ENCODE measurements at regions not wholly inside any gene's neighbourhood (a gene's known extent, or its start where the extent isn't known, plus 50 kb on each side); places are given as distances from the start of the nearest gene placed in this dataset.

DNA sequence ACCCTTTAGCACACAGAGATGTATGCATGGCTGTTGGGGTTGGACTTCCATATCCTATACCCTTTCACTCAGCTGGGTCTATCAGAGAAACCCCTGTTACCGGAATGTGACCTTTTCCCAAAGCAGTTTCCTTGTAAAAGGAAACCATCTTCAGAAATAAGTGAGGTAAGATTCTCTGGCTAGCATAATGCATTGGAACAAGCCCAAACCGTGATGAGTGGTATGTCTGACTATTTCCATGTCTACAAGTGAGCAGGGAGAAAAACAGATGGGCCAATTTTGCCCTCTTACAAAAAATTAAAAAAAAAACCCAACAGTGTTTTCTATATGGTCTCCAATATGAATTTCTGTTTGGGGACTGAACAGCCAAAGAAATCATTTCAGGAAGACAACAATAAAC, 283.9 kb downstream of the SMARCA1 start:
- DNase-seq (ENCODE audit: low spot score) (no peak), ATAC-seq (no peak)
- H3K27ac Mint-ChIP-seq, result no peak overlapping the region
- H3K4me3 Mint-ChIP-seq, result no peak overlapping the region
- H3K27me3 Mint-ChIP-seq, result peaks cover 0 to 19% of the 10 kb centered on the region in 2 donors
- H3K36me3 Mint-ChIP-seq, result no peaks in the 10 kb centered on the region
- H3K9me3 Mint-ChIP-seq, result peaks cover 5% of the 10 kb centered on the region
- H3K4me1 Mint-ChIP-seq (ENCODE audit: low read depth in 2 of 2), result no peaks in the 10 kb centered on the region

- Mint-ChIP-seq H3K36me3 (no peaks in the 10 kb centered on the region), H3K27ac (no peak overlapping the region), H3K9me3 (no peaks in the 10 kb centered on the region), H3K4me3 (no peak overlapping the region), H3K4me1 (ENCODE audit: low read depth in 2 of 2) (no peaks in the 10 kb centered on the region), H3K27me3 (peaks cover 0 to 19% of the 10 kb centered on the region in 2 donors)
- no peak for ATAC-seq
- DNase-seq (ENCODE audit: low spot score), result no peak
Observed at GRCh38 chrX:129238011-129238410, 285.3 kb downstream of the SMARCA1 start.

DNA sequence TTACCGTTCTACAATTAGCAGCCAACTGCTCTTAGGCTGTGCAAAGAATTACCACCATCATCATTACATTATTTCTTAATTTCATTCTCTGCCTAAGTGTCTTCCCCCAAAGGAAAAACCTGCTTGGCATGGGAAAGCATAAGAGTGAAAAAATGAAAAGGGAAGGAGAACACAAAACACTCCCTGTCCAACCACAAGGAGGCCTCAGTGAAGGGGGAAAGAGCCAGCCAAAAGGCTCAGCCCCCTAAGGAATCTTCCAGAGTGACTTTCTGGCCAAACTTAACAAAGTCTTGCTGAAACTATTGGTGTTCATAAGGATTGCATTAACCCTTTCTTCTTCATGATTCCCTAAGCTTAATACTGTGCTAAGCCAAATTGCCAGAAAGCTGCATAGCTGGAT, 287.4 kb downstream of the SMARCA1 start:
- no peak for ATAC-seq
- no peak overlapping the region for H3K27ac Mint-ChIP-seq
- H3K9me3 Mint-ChIP-seq, result no peaks in the 10 kb centered on the region
- H3K4me1 Mint-ChIP-seq (ENCODE audit: low read depth in 2 of 2), result no peaks in the 10 kb centered on the region
- H3K36me3 Mint-ChIP-seq, result no peaks in the 10 kb centered on the region
- DNase-seq (ENCODE audit: low spot score), result no peak
- peaks cover 0 to 19% of the 10 kb centered on the region in 2 donors for H3K27me3 Mint-ChIP-seq
- H3K4me3 Mint-ChIP-seq, result no peak overlapping the region

DNA sequence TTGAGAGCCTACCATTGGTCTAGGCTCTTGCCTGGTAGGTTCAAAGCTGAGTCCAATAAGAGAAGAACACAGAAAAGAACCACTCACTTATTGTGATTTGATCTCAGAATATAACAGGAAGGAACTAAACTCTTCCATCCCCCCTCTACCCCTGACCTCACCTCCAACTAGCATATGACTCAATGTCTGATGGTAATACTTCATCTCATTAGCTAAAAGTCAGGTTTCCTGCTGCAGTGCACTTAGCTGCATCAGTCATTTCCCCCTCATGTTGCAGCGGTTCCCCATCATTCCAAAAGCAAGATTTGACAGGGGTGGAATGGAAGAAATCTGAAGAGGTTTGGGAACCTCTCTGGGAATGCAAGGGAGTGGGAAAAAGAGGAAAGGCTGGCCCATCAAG, 289.5 kb downstream of the SMARCA1 start:
- Mint-ChIP-seq H3K27ac (no peak overlapping the region), H3K4me1 (ENCODE audit: low read depth in 2 of 2) (no peaks in the 10 kb centered on the region), H3K9me3 (no peaks in the 10 kb centered on the region), H3K4me3 (no peak overlapping the region), H3K27me3 (peaks cover 0 to 15% of the 10 kb centered on the region in 2 donors), H3K36me3 (no peaks in the 10 kb centered on the region)
- no peak for ATAC-seq
- no peak for DNase-seq (ENCODE audit: low spot score)

GRCh38 chrX:129230850-129231512, 292.3 kb downstream of the SMARCA1 start:
- H3K9me3 Mint-ChIP-seq, result no peaks in the 10 kb centered on the region
- no peak overlapping the region for H3K4me3 Mint-ChIP-seq
- no peaks in the 10 kb centered on the region for H3K36me3 Mint-ChIP-seq
- no peak overlapping the region for H3K27ac Mint-ChIP-seq
- peaks cover 0 to 9% of the 10 kb centered on the region in 2 donors for H3K27me3 Mint-ChIP-seq
- ATAC-seq, result no peak
- no peak for DNase-seq (ENCODE audit: low spot score)
- H3K4me1 Mint-ChIP-seq (ENCODE audit: low read depth in 2 of 2), result no peaks in the 10 kb centered on the region

DNA sequence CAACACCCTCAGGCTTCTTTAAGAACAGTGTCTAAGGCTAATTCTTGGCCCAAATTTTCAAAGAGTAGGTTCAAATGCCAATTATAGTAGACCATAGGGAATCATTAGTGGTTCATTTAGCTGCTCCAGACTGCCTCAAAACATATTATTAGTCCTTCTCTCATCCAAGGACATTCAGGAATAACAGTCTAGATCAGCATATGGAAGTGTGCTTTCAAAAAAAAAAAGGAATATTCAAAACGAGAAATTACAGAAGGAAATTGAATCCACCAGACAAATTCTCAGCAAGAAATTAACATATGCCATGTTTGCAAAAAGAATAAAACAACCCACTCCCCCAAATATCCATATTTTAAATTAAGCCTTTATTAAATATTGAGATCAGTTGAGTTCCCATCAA, 293.1 kb downstream of the SMARCA1 start:
- Mint-ChIP-seq H3K4me3 (no peak overlapping the region), H3K9me3 (no peaks in the 10 kb centered on the region), H3K27me3 (peaks cover 0 to 15% of the 10 kb centered on the region in 2 donors), H3K27ac (no peak overlapping the region), H3K36me3 (no peaks in the 10 kb centered on the region), H3K4me1 (ENCODE audit: low read depth in 2 of 2) (no peaks in the 10 kb centered on the region)
- DNase-seq (ENCODE audit: low spot score) (no peak), ATAC-seq (no peak)

DNA sequence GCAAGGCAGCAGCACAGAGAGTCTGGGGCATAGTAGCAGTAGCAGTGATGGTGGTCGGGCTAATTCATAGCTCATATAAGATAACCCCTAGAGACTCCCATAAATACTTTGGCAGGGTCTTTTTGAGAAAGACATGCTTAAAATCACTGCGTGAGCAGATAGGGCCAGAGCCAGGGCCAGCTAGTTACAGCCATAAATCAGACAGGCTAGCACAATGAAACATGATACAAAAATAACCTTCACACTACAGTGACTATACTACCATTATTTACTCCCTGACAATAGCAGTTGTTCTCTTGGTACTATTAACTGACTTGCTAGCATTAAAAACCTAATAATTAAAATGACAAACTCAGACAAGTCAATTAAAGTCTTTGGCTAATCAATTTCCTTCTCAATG, 295.9 kb downstream of the SMARCA1 start:
- ATAC-seq (no peak), DNase-seq (ENCODE audit: low spot score) (no peak)
- peaks cover 0 to 7% of the 10 kb centered on the region in 2 donors for H3K27me3 Mint-ChIP-seq
- no peaks in the 10 kb centered on the region for H3K36me3 Mint-ChIP-seq
- no peaks in the 10 kb centered on the region for H3K4me1 Mint-ChIP-seq (ENCODE audit: low read depth in 2 of 2)
- no peaks in the 10 kb centered on the region for H3K9me3 Mint-ChIP-seq
- H3K27ac Mint-ChIP-seq, result no peak overlapping the region
- no peak overlapping the region for H3K4me3 Mint-ChIP-seq

- Mint-ChIP-seq H3K9me3 (no peaks in the 10 kb centered on the region), H3K27me3 (peaks cover 0 to 4% of the 10 kb centered on the region in 2 donors)
- DNase-seq (ENCODE audit: low spot score), result no peak
Observed at GRCh38 chrX:129193357-129193756, 329.9 kb downstream of the SMARCA1 start.

DNA sequence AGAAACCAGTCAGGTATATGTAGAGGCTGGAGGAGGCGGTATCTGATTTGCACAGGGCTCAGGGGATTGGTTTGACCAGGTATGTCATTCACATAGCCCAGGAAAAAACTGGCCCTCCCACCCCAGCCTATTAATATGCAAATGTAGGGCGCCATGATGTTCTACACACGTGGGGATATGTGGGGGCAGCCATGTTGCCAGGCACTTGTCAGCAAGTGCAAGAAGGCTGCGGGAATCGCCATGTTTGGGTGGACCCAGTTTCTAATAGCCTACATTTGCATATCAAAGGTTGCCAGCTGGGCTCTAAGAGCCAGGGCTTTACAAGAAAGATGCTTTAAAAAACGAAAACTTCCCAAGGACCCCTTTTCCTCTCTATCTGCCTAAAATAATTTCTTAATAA, 335.1 kb downstream of the SMARCA1 start:
- no peak overlapping the region for H3K4me3 Mint-ChIP-seq
- no peak overlapping the region for H3K27ac Mint-ChIP-seq
- H3K36me3 Mint-ChIP-seq, result no peaks in the 10 kb centered on the region
- H3K4me1 Mint-ChIP-seq (ENCODE audit: low read depth in 2 of 2), result no peaks in the 10 kb centered on the region
- peaks cover 0 to 11% of the 10 kb centered on the region in 2 donors for H3K27me3 Mint-ChIP-seq
- no peaks in the 10 kb centered on the region for H3K9me3 Mint-ChIP-seq
- DNase-seq (ENCODE audit: low spot score) (no peak), ATAC-seq (no peak)

More at GRCh38 chrX:129193357-129193756, 329.9 kb downstream of the SMARCA1 start:
- Mint-ChIP-seq H3K4me3 (no peak overlapping the region), H3K36me3 (no peaks in the 10 kb centered on the region), H3K27ac (no peak overlapping the region), H3K4me1 (ENCODE audit: low read depth in 2 of 2) (no peaks in the 10 kb centered on the region)
- ATAC-seq, result no peak

DNA sequence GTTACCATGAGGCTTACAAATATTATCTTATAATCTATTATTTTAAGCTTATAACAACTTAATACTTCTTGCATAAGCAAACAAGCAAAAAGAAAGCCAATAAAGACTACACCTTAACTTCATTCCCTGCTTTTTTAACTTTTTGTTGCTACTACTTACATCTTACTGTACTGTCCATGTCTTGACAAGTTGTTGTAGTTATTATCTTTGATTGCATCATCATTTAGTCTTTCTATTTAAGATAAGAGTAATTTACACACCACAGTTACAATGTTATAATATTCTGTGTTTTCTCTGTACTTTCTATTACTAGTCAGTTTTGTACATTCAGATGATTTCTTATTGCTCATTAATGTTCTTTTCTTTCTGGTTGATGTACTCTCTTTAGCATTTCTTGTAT, 346.6 kb downstream of the SMARCA1 start:
- no peaks in the 10 kb centered on the region for H3K36me3 Mint-ChIP-seq
- no peaks in the 10 kb centered on the region for H3K4me1 Mint-ChIP-seq (ENCODE audit: low read depth in 2 of 2)
- DNase-seq (ENCODE audit: low spot score), result no peak
- H3K4me3 Mint-ChIP-seq, result no peak overlapping the region
- H3K9me3 Mint-ChIP-seq, result no peaks in the 10 kb centered on the region
- H3K27ac Mint-ChIP-seq, result no peak overlapping the region
- no peak for ATAC-seq
- H3K27me3 Mint-ChIP-seq, result peaks cover 0 to 6% of the 10 kb centered on the region in 2 donors

DNA sequence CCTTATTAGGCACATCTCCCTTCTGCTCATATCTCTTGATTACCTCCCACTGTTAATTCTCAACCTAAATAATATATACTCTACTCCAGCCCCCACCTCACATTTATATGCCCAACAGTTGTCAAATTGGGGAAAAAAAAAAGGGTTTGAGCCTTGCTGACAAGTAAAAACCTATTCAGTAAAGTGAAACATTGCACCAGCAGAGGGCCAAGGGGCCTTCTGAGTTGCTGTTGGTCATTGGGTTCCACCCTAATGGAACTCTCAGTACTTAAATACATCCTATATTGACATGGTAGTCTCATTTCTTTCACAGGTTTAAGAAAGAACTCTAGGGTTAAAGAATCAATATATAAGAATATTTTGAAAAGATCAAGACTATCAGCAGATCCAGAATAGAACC, 362.2 kb downstream of the SMARCA1 start:
- no peak for ATAC-seq
- no peaks in the 10 kb centered on the region for H3K9me3 Mint-ChIP-seq
- H3K4me1 Mint-ChIP-seq (ENCODE audit: low read depth in 2 of 2), result no peaks in the 10 kb centered on the region
- no peak overlapping the region for H3K27ac Mint-ChIP-seq
- H3K36me3 Mint-ChIP-seq, result no peaks in the 10 kb centered on the region
- no peak overlapping the region for H3K4me3 Mint-ChIP-seq
- peaks cover 0 to 8% of the 10 kb centered on the region in 2 donors for H3K27me3 Mint-ChIP-seq
- DNase-seq (ENCODE audit: low spot score), result no peak

DNA sequence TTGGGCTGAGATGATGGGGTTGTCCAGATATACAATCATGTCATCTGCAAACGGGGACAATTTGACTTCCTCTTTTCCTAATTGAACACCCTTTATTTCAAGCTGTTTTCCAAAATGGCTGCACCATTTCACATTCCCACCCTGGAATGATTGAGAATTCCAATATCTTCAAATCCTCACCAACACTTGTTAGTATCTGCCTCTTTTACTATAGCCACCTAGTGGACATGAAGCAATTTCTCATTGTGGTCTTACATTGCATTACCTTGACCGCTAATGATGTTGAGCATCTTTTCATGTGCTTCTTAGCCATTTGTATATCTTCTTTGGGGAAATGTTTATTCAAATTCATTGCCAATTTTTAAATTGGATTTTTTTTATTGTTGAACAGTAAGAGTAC, 364.8 kb downstream of the SMARCA1 start:
- Mint-ChIP-seq H3K27ac (no peak overlapping the region), H3K9me3 (no peaks in the 10 kb centered on the region), H3K36me3 (no peaks in the 10 kb centered on the region), H3K4me1 (ENCODE audit: low read depth in 2 of 2) (no peaks in the 10 kb centered on the region), H3K27me3 (peaks cover 0 to 6% of the 10 kb centered on the region in 2 donors), H3K4me3 (no peak overlapping the region)
- ATAC-seq, result no peak
- no peak for DNase-seq (ENCODE audit: low spot score)

- no peaks in the 10 kb centered on the region for H3K4me1 Mint-ChIP-seq (ENCODE audit: low read depth in 2 of 2)
- H3K27me3 Mint-ChIP-seq, result peaks cover 0 to 24% of the 10 kb centered on the region in 2 donors
- no peak for ATAC-seq
- H3K27ac Mint-ChIP-seq, result no peak overlapping the region
- H3K9me3 Mint-ChIP-seq, result no peaks in the 10 kb centered on the region
- H3K4me3 Mint-ChIP-seq, result no peak overlapping the region
- H3K36me3 Mint-ChIP-seq, result no peaks in the 10 kb centered on the region
- no peak for DNase-seq (ENCODE audit: low spot score)
Observed at GRCh38 chrX:129145840-129146272, 377.4 kb downstream of the SMARCA1 start.

GRCh38 chrX:129145385-129145784, 377.9 kb downstream of the SMARCA1 start:
- H3K27me3 Mint-ChIP-seq, result peaks cover 0 to 24% of the 10 kb centered on the region in 2 donors
- no peak overlapping the region for H3K4me3 Mint-ChIP-seq
- DNase-seq (ENCODE audit: low spot score), result no peak
- H3K9me3 Mint-ChIP-seq, result no peaks in the 10 kb centered on the region
- H3K4me1 Mint-ChIP-seq (ENCODE audit: low read depth in 2 of 2), result no peaks in the 10 kb centered on the region
- H3K36me3 Mint-ChIP-seq, result no peaks in the 10 kb centered on the region
- H3K27ac Mint-ChIP-seq, result no peak overlapping the region
- no peak for ATAC-seq

Data from natural killer cell treated with Interleukin-12 subunit alpha and Interleukin-12 subunit beta and Interleukin-15 and Interleukin-18, amount 100 ng/mL, for 72 hours (primary cell).